SIG-M5 (cell line): ENCODE measurements at regions not wholly inside any gene's neighbourhood (a gene's known extent, or its start where the extent isn't known, plus 50 kb on each side); places are given as distances from the start of the nearest gene placed in this dataset.
"Not testable (repeated sequence)": the region's sequence is repeated elsewhere in the genome, so short reads cannot be mapped to it uniquely, and the experiment has no call there.

Source experiments
- DNase-seq: peaks from one replicate; lab custom pipeline; 2025; lab: John Stamatoyannopoulos, UW

DNA sequence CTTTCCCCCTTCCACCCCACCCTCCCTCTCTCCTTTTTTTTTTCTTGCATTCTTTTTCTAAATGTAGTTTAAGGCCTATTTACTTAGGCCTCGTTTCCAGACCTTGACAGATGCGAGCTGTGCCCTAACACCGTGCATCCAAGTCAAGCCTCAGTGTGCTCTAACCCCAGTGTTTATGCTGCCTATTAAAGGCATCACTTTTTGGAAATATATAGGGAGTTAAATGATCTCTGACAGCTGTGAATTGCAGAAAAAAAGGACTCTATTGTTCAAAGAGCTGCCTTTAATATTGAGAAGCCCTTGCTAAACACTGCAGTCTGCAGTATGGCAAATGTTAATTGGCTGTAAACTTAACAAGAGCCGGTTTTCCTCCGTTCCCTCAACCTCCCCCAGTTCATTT is 270.4 kb upstream of the TUT7 start:
- no peak for DNase-seq

DNA sequence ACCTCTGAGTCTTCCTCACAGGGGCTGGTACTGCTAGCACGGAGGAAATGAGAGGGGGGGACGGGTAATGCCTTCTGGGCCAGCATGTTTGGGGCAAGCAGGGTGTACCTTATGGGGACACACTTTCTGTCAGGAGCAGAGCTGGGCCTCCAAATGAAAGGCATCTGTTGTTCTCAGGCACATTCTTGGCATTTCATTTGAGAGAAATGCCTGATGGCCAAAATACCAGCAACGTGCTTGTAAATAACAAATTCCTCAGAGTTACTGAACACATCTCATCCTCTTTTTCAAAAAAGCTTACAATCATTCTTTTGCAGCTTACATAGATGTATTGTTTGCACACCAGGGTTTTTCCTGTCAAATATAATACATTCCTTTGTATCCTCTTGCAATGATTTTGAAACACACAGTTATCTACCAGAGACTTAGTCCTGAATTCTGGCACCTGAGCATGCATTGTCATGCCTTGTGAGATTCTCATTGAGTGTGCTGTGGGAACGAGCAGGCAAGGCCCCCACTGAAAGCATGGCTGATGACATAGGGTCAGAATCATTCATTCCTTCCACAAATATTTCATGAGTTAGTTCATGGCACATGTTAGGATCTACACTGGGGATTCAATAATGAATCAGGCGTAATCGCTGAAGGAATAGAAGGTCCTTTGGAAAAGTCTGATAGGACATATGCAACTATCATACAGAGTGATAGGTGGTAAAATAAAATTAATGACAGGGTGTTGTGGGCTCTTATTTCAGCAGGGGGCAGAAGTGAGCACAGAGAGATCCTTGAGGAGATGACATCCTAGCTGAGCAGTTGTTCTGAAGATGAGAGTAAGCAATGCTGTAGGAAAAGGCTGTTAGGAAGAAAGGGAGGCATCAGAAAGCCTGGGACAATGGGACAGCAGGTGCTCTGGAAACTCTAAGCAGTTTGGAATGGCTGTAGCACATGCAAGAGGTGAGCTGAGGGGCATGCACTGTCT is 260.9 kb upstream of the TUT7 start:
- no peak for DNase-seq

DNA sequence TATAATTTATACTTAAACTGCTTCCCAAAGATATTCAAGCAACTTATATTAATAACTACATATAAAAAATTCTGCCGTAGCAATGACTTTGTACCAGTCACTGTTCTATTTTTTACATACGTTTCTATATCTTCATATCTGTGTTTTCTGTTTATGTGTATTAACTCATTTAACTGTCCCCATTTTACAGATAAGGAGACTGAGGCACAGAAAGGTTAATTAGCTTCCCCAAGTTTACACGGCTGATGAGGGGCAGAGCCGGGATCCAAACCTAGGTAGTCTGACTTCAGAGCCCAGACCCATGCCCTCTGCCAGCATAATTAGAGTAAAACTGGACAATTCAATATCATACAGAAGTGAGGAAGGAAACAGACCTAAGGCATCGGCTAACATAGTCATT is 259.7 kb upstream of the TUT7 start:
- DNase-seq: no peak

DNA sequence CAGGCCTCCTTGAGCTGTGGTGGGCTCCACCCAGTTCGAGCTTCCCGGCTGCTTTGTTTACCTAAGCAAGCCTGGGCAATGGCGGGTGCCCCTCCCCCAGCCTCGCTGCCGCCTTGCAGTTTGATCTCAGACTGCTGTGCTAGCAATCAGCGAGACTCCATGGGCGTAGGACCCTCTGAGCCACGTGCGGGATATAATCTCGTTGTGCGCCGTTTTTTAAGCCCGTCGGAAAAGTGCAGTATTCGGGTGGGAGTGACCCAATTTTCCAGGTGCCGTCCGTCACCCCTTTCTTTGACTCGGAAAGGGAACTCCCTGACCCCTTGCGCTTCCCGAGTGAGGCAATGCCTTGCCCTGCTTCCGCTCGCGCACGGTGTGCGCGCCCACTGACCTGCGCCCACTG is 257.3 kb upstream of the TUT7 start:
- not testable (repeated sequence) for DNase-seq

DNA sequence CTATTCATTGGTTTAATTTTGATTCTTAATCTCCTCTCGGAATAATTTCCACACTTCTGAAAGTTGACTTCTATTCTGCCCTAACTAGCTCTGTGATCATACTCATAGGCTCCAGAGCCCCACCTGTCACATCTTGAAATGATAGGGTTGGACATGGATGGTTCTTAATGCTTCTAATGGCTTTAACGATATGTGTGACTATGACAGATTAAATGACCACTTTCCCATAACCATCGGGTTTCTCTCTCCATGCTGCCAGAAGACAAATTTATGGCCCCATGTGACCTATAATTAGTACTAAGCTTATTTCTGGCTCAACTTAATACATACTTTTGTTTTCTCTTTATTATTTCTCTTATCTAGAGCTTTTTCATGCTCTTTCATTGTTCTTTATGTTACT is 251.1 kb upstream of the TUT7 start:
- no peak for DNase-seq

DNA sequence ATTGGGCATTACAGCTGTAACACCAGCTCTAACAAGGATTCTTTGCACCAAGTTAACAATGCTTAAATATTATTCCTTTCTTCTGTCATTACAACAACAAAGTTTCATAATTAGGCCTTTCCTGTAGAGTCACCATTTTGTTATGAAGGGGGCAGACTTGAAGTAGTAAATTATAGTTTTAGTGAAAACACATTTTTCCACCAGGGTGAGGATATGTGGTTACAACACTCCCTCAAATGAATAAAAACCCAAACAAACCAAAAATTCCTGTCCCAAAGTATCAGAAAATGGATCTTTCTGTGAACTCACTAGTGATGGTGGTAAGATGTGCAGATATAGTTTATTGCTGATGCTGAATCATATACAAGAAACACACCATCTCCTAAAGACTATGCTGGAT is 250.5 kb upstream of the TUT7 start:
- DNase-seq: no peak

DNA sequence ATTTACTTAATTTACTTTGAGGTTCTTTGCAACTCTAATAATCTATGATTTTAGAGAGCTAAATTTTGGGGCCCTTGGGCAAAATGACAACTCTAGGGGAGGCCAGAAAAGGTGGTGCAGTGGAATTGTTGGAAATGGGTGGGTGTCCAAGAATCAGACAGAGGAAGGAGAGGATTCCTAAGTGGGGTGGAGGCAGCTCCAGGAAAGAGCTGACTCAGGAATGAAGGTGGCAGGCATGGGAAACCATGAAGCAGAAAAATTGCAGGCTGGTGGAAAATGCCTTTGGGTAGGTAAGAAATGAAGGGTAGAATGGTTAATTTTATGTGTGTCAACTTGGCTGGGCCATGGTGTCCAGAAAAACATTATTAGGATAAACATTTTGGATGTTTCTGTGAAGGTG is 248.5 kb upstream of the TUT7 start:
- no peak for DNase-seq

DNA sequence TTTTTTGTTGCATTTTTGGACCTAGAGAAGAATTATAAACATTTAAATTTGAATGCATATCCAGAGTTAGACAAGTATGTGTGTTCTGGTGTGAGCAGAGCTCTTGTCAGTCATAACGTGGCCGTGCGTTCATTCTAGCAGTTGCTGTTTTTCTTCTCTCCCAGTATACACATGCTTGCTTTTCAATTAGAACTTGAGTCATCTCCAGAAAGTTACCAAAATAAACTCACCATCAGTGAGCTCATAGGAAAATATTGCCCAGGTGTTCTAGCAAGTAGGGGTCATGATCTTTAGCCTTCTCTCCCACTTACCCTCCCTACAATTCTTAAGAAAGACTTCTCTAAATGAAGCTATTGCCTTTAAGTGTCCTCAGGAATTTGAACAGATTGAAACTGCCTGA is 247.5 kb upstream of the TUT7 start:
- no peak for DNase-seq

DNA sequence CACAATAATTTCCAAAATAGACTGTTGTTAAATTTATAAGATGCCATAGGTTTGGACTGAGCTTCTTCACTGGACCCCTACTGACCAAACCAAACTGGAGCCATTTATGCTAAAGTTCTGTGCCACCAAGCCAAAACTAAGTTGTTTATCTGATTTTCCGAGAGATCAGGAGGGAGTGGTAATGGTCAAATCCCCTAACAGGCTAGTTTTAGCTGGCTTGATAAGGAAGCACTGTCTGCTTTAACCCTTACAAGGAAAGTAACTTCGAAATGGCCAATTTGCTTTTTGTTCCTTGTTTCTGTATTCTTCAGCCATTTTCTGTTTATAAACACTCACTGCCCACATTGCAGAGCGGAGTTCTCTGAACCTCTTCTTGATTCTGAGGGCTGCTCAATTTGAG is 246.8 kb upstream of the TUT7 start:
- no peak for DNase-seq

DNA sequence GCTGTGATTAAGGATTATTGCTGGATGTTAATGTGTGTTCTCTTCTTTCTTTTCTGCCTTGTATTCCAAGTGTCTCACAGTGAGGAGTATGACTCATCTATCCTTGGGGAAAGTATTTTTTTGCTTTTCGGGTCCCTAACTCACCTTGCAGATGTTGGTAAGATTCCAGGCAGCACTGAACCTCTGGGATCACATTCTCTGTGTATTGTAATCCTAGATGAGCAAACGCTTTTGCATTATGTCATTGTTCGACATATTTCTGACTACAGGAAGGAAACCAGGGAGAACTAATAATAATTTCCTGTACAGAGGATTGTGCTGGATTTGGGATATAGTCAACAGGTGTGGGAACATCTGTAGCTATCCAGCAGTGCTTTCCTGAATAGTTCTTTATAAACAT is 246.1 kb upstream of the TUT7 start:
- DNase-seq: no peak

DNA sequence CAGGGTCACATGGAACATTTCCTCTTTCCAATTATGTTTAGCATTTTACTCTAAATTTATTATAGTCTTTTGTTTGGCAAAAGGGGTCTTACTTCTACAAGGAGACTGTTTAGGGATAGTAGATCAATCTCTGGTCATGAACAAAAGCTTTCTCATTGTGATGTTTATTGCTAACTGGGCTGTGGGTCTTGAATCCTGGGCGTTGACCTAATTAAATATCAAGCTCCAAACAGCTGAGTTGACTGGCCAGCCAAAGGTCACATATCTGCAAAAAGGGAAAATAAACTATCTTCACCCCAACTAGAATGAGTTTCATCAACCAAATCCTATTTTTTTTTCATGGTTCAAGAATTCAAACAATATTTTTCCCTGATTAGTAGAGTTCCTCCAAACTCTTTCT is 245.4 kb upstream of the TUT7 start:
- no peak for DNase-seq

DNA sequence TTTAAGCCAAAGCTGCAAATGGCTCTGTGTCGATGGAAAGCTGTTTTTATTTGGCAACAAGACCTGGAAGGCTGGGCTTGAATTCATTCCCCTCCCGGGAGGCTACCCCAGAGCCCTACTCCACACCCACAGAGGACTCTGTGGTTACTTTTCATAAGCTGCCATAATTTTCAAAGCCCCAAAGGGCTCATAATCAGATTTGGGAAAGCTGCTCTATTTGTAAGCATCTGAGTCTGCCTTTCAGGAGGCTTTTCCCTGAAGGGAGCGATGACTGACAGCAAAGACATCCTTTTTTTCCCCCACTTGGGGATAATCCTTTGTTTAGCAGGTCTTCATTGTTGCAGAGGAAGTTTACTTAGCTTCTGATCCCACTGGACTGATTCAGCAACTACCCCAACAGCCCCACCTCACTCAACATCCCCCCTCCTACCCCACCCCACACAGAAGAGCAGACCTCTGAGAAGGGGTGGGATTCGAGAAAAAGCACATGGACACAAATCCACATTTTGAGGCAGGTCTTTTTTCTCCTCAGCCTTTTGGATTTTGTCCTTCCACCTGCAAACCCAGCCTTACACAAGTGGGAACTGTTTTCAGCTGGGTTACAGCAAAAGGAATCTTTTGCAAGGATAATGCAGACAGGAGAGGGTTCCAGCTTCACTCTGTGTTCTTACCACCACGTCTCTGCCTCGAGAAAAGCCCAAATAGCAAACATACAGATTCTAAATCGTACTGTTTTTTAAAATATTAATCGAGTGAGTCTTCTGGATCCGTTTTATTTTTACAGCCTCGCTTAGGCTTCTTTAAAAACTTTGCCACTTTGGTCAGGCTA is 244.4 kb upstream of the TUT7 start:
- no peak for DNase-seq

DNA sequence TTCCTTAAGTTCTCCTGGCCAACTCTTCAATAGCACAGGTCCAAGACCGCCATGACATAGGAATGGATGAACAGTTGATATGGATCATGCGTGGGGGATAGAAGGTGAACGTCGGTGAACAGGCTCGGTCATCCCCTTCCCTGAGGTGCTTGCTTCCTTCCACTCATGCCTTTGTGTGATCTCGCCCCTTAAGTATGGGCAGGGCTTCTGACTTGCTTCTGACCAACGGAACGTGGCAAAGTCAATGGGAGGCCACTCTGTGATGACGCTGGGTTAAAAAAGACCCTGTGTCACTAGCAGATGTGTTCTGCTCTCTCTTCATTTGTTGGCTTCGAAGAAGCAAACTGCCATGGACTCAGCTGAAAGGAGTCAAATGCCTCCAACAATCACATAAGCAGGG is 240.5 kb upstream of the TUT7 start:
- no peak for DNase-seq

DNA sequence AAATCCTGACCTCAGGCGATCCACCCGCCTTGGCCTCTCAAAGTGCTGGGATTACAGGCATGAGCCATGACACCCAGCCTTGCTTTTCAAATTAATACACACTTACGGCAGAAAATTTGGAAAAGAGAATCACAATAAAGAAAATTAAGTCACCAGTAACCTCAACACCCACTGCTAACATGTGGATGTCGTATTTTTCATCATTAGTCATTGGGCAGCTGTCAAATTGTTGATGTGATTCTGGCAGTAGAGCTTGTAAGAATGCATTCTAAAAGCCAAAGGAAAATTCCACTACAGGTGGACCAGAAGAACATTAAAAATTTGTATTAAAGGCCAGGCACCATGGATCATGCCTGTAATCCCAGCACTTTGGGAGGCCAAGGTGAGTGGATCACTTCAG is 237.3 kb upstream of the TUT7 start:
- no peak for DNase-seq

DNA sequence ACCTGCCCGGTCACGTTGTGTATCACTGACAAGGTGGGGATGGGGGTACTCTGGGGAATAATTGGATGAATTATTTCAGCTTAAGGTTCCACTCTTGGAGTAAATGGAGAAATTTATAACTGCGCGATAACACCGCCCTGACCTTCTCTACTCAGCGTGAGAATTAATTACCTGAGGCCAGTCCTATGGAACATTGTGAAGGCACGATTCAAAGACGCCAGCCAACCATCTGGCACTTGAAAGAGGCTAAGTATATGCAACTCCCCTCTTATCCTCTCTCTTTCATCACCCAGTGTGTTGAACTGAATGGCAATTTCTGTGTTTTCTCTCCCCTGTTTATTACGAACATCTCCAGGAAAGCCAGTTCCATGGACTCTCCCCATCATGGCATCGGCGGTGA is 235.5 kb upstream of the TUT7 start:
- DNase-seq: no peak

DNA sequence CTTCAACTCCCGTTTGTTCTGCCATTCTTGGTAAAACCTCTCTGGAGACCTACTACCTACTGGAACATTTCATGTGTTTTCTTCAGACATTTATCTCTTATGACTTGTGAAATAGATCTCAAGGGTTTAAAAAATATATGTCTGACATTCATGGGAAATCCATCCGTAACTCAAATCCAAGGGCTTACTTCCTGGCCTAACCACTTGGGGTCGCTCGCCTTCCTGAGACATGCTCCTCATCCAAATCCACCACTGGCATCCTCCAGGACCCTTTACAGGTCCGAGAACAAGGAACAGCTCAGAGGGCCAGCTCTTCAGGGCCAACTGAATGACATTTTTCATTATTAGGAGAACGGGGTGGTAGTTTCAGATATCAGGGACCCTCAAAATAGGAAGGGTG is 235.1 kb upstream of the TUT7 start:
- DNase-seq: no peak

DNA sequence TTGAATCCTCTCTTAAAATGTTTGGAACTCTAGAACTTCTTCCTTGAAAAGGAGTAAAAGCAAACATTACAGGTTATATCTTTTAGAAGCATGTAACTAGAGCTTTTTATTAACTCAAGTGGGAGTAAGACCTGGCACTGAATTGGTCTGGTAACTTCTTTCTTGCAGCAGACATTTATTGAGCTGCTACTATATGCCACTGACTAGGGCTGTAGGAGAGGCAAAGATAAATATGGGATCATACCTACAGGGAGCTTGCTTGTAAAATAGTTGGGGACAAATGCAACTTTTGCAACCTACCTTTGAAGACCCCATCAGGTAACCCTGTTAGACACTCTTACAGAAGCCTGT is 231.9 kb upstream of the TUT7 start:
- no peak for DNase-seq

DNA sequence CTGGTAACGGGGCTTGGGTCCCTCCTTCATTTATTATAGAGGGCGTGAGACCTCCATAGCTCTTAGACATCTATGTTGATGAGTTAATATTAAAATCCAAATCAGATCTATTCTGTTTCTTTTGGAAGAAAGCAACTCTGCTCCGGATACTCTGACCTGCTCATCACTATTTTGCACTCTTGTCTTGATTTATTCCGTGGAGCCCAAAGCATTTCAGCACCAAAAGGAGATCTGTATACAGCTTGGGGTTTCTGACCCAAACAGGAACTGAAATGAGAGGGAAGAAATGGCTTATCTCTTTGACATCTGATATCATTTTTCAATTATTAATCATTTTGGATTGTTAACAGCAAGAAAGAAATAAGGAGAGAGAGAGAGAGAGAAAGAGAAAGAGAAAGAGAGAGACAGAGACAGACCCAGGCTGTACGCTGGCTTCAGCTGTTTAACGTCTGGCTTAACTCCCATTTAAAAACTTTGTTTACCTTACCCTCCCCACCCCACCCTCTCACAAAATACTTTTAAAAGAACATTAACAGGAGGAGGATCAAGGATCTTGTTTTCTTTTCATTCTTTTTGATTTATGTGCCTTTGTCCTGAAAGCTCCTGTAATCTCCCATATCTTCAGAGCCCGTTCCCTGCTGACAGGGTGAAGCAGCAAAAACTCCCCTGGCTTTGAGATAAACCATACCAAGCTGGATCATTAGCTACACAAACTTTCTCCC is 231.4 kb upstream of the TUT7 start:
- DNase-seq: no peak

DNA sequence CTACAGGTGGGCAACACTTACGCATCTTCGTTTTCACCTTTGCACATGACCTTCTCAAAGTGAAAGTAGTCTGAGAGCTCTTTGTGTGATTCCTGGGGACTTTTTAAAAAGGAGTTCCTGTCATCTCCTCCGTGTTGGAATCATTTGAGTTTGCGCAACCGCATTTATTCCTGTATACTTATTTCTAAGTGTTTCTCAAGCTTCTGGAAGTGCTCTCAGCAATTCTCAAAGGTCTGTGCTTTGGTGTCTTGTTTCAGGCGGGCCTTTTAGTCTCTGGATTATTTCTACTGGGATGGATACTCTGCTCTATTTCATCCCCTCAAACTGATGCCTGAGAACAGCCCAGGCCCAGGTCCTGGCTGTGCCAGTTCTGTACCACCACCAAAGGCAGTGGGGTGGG is 226.5 kb upstream of the TUT7 start:
- DNase-seq: no peak

DNA sequence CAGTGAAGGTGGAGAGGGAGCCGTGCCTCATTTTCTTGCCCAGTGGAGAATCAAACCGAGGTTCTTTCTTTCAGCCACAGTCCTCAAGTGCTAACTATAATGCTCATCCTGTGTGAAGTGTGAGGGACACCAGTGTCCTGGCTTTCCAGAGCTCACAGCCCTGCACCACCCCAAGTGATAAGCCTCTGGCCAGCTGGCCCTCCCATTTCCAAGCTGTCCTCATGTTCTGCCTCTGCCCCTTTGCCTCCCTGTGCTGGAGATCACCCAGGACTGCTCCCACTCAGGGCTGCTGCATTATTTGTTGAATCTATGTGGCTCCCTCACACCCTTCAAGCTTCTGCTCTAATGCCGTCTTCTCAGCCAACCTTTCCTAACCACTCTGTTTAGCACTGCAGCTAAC is 224.5 kb upstream of the TUT7 start:
- DNase-seq: no peak

DNA sequence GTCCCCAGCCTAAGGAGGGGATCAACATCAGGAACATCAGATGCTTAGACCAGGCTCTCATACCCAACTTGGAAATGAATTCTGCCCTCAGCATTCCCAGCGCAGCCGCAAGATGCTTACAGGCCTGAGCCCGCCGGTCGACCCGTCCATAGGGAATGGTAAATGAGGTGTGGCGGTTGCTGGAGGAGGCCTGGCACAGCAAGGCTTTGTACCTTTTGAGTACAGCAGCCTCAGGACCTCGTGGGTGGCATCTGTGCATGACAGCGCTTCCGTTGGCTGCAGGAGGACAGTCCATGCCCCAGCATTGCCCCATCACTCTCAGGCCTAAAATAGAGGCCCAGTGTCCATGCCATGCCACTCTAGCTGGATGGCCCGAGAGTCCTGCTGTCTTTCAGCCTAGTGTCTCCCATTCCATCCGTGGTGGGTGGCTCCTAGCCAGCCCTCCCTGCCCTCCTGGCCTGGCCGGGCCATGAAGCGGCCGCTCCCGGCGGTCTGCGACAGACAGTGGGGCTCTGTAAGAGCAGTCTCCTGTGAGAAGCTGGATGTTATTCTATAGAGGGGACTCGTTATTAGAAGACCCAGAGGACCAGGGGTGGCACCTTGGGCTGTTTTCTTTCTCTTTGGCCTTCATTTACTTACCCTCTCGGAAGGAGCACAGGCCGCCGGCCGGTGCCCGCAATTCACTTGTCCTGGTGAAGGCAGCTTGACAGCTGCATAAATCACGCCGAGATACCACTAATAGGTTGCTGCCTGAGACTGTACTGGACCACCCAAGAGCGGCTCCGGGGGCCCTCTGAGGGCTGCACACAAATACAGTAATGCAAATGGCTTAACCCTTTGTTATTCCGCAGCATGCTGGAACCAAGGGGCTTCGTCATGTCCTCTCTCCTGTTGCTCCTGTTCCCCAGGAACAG is 223.5 kb upstream of the TUT7 start:
- no peak for DNase-seq
